IMR-90 (cell line): ENCODE measurements at regions not wholly inside any gene's neighbourhood (a gene's known extent, or its start where the extent isn't known, plus 50 kb on each side); places are given as distances from the start of the nearest gene placed in this dataset.

Experiments
- ATAC-seq: fragments of 200-7000 bp; cut with Tn5 transposase; 2 replicates; pipeline ENCODE4 v1.9.1; 2020; ENCODE audit warnings: low read depth, mild to moderate bottlenecking, moderate library complexity
- BruUV-seq: library from RNA; stranded (reverse); fragments of 400-500 nt; replicated peaks from 2 replicates; lab custom pipeline; 2021; lab: Mats Ljungman, UMichigan
- CTCF ChIA-PET: fragments of 300-600 bp; formaldehyde crosslinking; extraction: SDS; loops from one replicate; lab custom pipeline; 2021; ENCODE audit warnings: antibody characterized with exemption; lab: Yijun Ruan, JAX
- POLR2A ChIA-PET: fragments of 300-600 bp; sonication (Branson Sonifier 250); formaldehyde crosslinking; loops from one replicate; lab custom pipeline; 2022; ENCODE audit warnings: antibody characterized with exemption; ENCODE audit not compliant: unreplicated experiment; lab: Charles Lee
- DNase-seq: peaks from one replicate; pipeline ENCODE4 v3.0.0; 2013
- H2AFZ ChIP-seq: replicated peaks from 2 replicates; pipeline ENCODE3; 2013; ENCODE audit warnings: low read length, mild to moderate bottlenecking; ENCODE audit not compliant: poor library complexity
- H2AK5ac ChIP-seq: 2 replicates; pipeline ENCODE4 v1.6.1; 2013; ENCODE audit warnings: low read depth, low read length, inconsistent platforms
- H2AK9ac ChIP-seq: replicated peaks from 2 replicates; pipeline ENCODE3; 2013; ENCODE audit warnings: mild to moderate bottlenecking, low read depth, low read length, moderate library complexity; ENCODE audit not compliant: poor library complexity
- H2BK120ac ChIP-seq: 2 replicates; pipeline ENCODE4 v1.6.1; 2013; ENCODE audit warnings: low read depth, low read length, inconsistent platforms
- H2BK15ac ChIP-seq: 3 replicates; pipeline ENCODE4 v1.6.1; 2013; ENCODE audit warnings: low read depth, low read length, inconsistent platforms
- H2BK20ac ChIP-seq: 2 replicates; pipeline ENCODE4 v1.6.1; 2013; ENCODE audit warnings: low read depth, mild to moderate bottlenecking, inconsistent platforms, low read length, moderate library complexity
- H2BK5ac ChIP-seq: 2 replicates; pipeline ENCODE4 v1.6.1; 2013; ENCODE audit warnings: mild to moderate bottlenecking, low read depth, low read length, inconsistent platforms; ENCODE audit not compliant: poor library complexity, severe bottlenecking
- H3K14ac ChIP-seq: replicated peaks from 2 replicates; pipeline ENCODE4 v1.6.1; 2013; ENCODE audit warnings: low read depth, low read length, inconsistent platforms
- H3K18ac ChIP-seq: 2 replicates; pipeline ENCODE4 v1.6.1; 2013; ENCODE audit warnings: low read depth, low read length, control low read depth
- H3K23ac ChIP-seq: 2 replicates; pipeline ENCODE4 v1.6.1; 2013; ENCODE audit warnings: low read depth, low read length, inconsistent platforms
- H3K27ac ChIP-seq: 2 replicates; pipeline ENCODE4 v1.5.1; 2013; ENCODE audit warnings: mild to moderate bottlenecking, control low read depth, low read length; ENCODE audit not compliant: insufficient read depth
- H3K27me3 ChIP-seq: 2 replicates; pipeline ENCODE4 v1.6.1; 2013; ENCODE audit warnings: low read length; ENCODE audit not compliant: control insufficient read depth, insufficient read depth
- H3K36me3 ChIP-seq: 2 replicates; pipeline ENCODE4 v1.6.1; 2013; ENCODE audit warnings: low read length, mixed read lengths; ENCODE audit not compliant: control insufficient read depth, insufficient read depth
- H3K4ac ChIP-seq: 2 replicates; pipeline ENCODE4 v1.6.1; 2013; ENCODE audit warnings: low read depth, low read length, inconsistent platforms
- H3K4me1 ChIP-seq: 2 replicates; pipeline ENCODE4 v1.6.1; 2013; ENCODE audit warnings: low read length, mixed read lengths; ENCODE audit not compliant: control insufficient read depth, insufficient read depth
- H3K4me2 ChIP-seq: 2 replicates; pipeline ENCODE4 v1.6.1; 2013; ENCODE audit warnings: low read depth, mild to moderate bottlenecking, control low read depth, low read length, moderate library complexity
- H3K4me3 ChIP-seq: 2 replicates; pipeline ENCODE4 v1.5.1; 2013; ENCODE audit warnings: low read depth, mild to moderate bottlenecking, control low read depth, low read length, moderate library complexity; ENCODE audit not compliant: insufficient read depth
- H3K56ac ChIP-seq: 2 replicates; pipeline ENCODE4 v1.6.1; 2013; ENCODE audit warnings: low read length, inconsistent platforms; ENCODE audit not compliant: insufficient read depth; ENCODE audit errors: extremely low read depth
- H3K79me1 ChIP-seq, 2 experiments: 2 replicates each; pipeline ENCODE4 v1.6.1; 2013; ENCODE audit warnings: low read length in 2 of 2, inconsistent platforms in 1 of 2, low read depth in 1 of 2
- H3K9ac ChIP-seq: 2 replicates; pipeline ENCODE4 v1.6.1; 2013; ENCODE audit warnings: low read depth, low read length, control low read depth
- H3K9me1 ChIP-seq: 2 replicates; pipeline ENCODE4 v1.6.1; 2013; ENCODE audit warnings: low read length, inconsistent platforms; ENCODE audit not compliant: insufficient read depth
- H3K9me3 ChIP-seq: 2 replicates; pipeline ENCODE4 v1.6.1; 2013; ENCODE audit warnings: low read length; ENCODE audit not compliant: control insufficient read depth, insufficient read depth
- H4K20me1 ChIP-seq: 2 replicates; pipeline ENCODE4 v1.6.1; 2013; ENCODE audit warnings: low read length, inconsistent platforms; ENCODE audit not compliant: insufficient read depth
- H4K5ac ChIP-seq: 2 replicates; pipeline ENCODE4 v1.6.1; 2013; ENCODE audit warnings: mild to moderate bottlenecking, low read depth, low read length, control low read depth
- H4K8ac ChIP-seq, 2 experiments: 2 replicates each; pipeline ENCODE4 v1.6.1; 2013; ENCODE audit warnings: low read depth in 2 of 2, low read length in 2 of 2, control low read depth in 1 of 2, inconsistent platforms in 1 of 2
- H4K91ac ChIP-seq: 2 replicates; pipeline ENCODE4 v1.6.1; 2013; ENCODE audit warnings: low read depth, low read length, inconsistent platforms; ENCODE audit not compliant: insufficient read depth
- BHLHE40 ChIP-seq: fragments of 150-350 bp; IDR thresholded peaks from 2 replicates; pipeline ENCODE4 v1.6.1; 2016; ENCODE audit warnings: mild to moderate bottlenecking, low read depth, low read length
- CEBPB ChIP-seq: IDR thresholded peaks from 2 replicates; pipeline ENCODE4 v1.6.1; 2012; ENCODE audit warnings: low read depth, low read length, improper control_type of control experiment
- CHD1 ChIP-seq: IDR thresholded peaks from 2 replicates; pipeline ENCODE4 v1.6.1; 2012; ENCODE audit warnings: low read depth, low read length, improper control_type of control experiment
- FOS ChIP-seq: fragments of 150-350 bp; IDR thresholded peaks from 2 replicates; pipeline ENCODE4 v1.6.1; 2016; ENCODE audit warnings: low read depth, low read length
- MAFK ChIP-seq: IDR thresholded peaks from 2 replicates; pipeline ENCODE4 v1.6.1; 2012; ENCODE audit warnings: low read depth, low read length, improper control_type of control experiment
- MAZ ChIP-seq: IDR thresholded peaks from 2 replicates; pipeline ENCODE4 v1.6.1; 2012; ENCODE audit warnings: low read depth, mild to moderate bottlenecking, low read length, improper control_type of control experiment, moderate library complexity, borderline replicate concordance
- MXI1 ChIP-seq: IDR thresholded peaks from 2 replicates; pipeline ENCODE4 v1.6.1; 2012; ENCODE audit warnings: low read depth, mild to moderate bottlenecking, low read length, moderate library complexity, borderline replicate concordance
- NFE2L2 ChIP-seq: fragments of 150-350 bp; IDR thresholded peaks from 2 replicates; pipeline ENCODE4 v1.6.1; 2016; ENCODE audit warnings: low read depth, mild to moderate bottlenecking, low read length
- POLR2A ChIP-seq: IDR thresholded peaks from 2 replicates; pipeline ENCODE4 v1.6.1; 2012; ENCODE audit warnings: mild to moderate bottlenecking, low read depth, low read length
- RAD21 ChIP-seq: IDR thresholded peaks from 2 replicates; pipeline ENCODE4 v1.6.1; 2012; ENCODE audit warnings: low read length, improper control_type of control experiment
- RCOR1 ChIP-seq: IDR thresholded peaks from 2 replicates; pipeline ENCODE4 v1.6.1; 2012; ENCODE audit warnings: mild to moderate bottlenecking, low read length, improper control_type of control experiment; ENCODE audit not compliant: insufficient replicate concordance
- RFX5 ChIP-seq: IDR thresholded peaks from 2 replicates; pipeline ENCODE4 v1.8.0; 2012; ENCODE audit warnings: low read depth, mild to moderate bottlenecking, low read length, moderate library complexity
- SMC3 ChIP-seq: fragments of 150-350 bp; IDR thresholded peaks from 2 replicates; pipeline ENCODE4 v1.6.1; 2016; ENCODE audit warnings: low read depth, mild to moderate bottlenecking, antibody characterized with exemption, low read length, moderate library complexity
- WGBS, 2 experiments: methylation state at CpG; one replicate each; pipeline versions ENCODE4 v1.1.5 to v1.1.7; 2013; ENCODE audit warnings: missing lambda C conversion rate in 2 of 2; ENCODE audit not compliant: insufficient read length in 1 of 2; ENCODE audit errors: extremely low coverage in 2 of 2; 5-methylcytosine and 5-hydroxymethylcytosine counted together
- dilution Hi-C: fragments of 300-500 bp; cut with HindIII; formaldehyde crosslinking; loops from one replicate; pipeline ENCODE4 v1.14.3; 2018; ENCODE audit warnings: low sequenced_read_pairs; ENCODE audit not compliant: unreplicated experiment
- in situ Hi-C: fragments of 300-500 bp; cut with MboI; formaldehyde crosslinking; loops from 3 replicates; pipeline ENCODE4 v1.14.3; 2019; ENCODE audit warnings: low sequenced_read_pairs, inconsistent platforms, mixed read lengths
- intact Hi-C: fragments of 100-400 bp; cut with micrococcal nuclease; formaldehyde crosslinking; loops from 2 replicates; pipeline ENCODE4 v1.10.0; 2022
- TF ChIP-seq, protein P1 (sequence below): fragments of 150-350 bp; IDR thresholded peaks from 2 replicates; pipeline ENCODE4 v1.6.1; 2016; ENCODE audit warnings: low read depth, mild to moderate bottlenecking, low read length, moderate library complexity, borderline replicate concordance
- TF ChIP-seq, protein P2 (sequence below): conservative IDR thresholded peaks from 2 replicates; pipeline ENCODE4 v1.5.1; 2012; ENCODE audit warnings: mild to moderate bottlenecking, low read depth, low read length, improper control_type of control experiment
- TF ChIP-seq, protein P3 (sequence below): fragments of 150-350 bp; IDR thresholded peaks from 2 replicates; pipeline ENCODE4 v1.6.1; 2017; ENCODE audit warnings: mild to moderate bottlenecking, antibody characterized with exemption, low read length, low read depth

- no CpG with 5 or more reads among the region's 1 CpG for WGBS, 2 experiments
- no peak overlapping the region for H3K4me2 ChIP-seq
- H3K23ac ChIP-seq, result no peak overlapping the region
- H2AFZ ChIP-seq, result no peak overlapping the region
- H3K4ac ChIP-seq, result 0 out of 2 replicates have a peak overlapping the region, but pooled peaks have one; percentile 7
- no peak overlapping the region for H3K14ac ChIP-seq
- no peak for TF ChIP-seq NFE2L2
- no peak for TF ChIP-seq BHLHE40
- TF ChIP-seq RFX5, result no peak
- TF ChIP-seq CHD1, result no peak
- TF ChIP-seq SMC3, result no peak
- TF ChIP-seq MXI1, result no peak
- TF ChIP-seq FOS, result no peak
- TF ChIP-seq RCOR1, result no peak
- TF ChIP-seq MAZ, result no peak
- no peak for TF ChIP-seq CEBPB
- TF ChIP-seq, protein P1, sequence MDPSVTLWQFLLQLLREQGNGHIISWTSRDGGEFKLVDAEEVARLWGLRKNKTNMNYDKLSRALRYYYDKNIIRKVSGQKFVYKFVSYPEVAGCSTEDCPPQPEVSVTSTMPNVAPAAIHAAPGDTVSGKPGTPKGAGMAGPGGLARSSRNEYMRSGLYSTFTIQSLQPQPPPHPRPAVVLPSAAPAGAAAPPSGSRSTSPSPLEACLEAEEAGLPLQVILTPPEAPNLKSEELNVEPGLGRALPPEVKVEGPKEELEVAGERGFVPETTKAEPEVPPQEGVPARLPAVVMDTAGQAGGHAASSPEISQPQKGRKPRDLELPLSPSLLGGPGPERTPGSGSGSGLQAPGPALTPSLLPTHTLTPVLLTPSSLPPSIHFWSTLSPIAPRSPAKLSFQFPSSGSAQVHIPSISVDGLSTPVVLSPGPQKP, result no peak
- no peak for TF ChIP-seq MAFK
- TF ChIP-seq, protein P2, sequence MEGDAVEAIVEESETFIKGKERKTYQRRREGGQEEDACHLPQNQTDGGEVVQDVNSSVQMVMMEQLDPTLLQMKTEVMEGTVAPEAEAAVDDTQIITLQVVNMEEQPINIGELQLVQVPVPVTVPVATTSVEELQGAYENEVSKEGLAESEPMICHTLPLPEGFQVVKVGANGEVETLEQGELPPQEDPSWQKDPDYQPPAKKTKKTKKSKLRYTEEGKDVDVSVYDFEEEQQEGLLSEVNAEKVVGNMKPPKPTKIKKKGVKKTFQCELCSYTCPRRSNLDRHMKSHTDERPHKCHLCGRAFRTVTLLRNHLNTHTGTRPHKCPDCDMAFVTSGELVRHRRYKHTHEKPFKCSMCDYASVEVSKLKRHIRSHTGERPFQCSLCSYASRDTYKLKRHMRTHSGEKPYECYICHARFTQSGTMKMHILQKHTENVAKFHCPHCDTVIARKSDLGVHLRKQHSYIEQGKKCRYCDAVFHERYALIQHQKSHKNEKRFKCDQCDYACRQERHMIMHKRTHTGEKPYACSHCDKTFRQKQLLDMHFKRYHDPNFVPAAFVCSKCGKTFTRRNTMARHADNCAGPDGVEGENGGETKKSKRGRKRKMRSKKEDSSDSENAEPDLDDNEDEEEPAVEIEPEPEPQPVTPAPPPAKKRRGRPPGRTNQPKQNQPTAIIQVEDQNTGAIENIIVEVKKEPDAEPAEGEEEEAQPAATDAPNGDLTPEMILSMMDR, result no peak
- TF ChIP-seq, protein P3, sequence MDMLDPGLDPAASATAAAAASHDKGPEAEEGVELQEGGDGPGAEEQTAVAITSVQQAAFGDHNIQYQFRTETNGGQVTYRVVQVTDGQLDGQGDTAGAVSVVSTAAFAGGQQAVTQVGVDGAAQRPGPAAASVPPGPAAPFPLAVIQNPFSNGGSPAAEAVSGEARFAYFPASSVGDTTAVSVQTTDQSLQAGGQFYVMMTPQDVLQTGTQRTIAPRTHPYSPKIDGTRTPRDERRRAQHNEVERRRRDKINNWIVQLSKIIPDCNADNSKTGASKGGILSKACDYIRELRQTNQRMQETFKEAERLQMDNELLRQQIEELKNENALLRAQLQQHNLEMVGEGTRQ, result no peak
- no peak for TF ChIP-seq POLR2A
- no peak for TF ChIP-seq RAD21
- H4K8ac ChIP-seq, result no peak overlapping the region
- no peaks in the 10 kb centered on the region; the same call in 1 of the 2 replicates for H3K9me1 ChIP-seq
- no peak overlapping the region for H2BK15ac ChIP-seq
- no peak overlapping the region for H4K91ac ChIP-seq
- H2AK5ac ChIP-seq, result no peak overlapping the region
- intact Hi-C loops, result no loop called here
- no peaks in the 10 kb centered on the region for H3K27me3 ChIP-seq
- H3K9ac ChIP-seq, result no peak overlapping the region
- H2BK5ac ChIP-seq, result no peak overlapping the region
- no peaks in the 10 kb centered on the region for H4K20me1 ChIP-seq
- ChIA-PET POLR2A (no interaction called here), CTCF (no interaction called here)
- H3K18ac ChIP-seq, result no peak overlapping the region
- H3K79me1 ChIP-seq, result no peaks in the 10 kb centered on the region; a peak in 1 of 4 replicates
- no peak overlapping the region for H4K5ac ChIP-seq
- no peak overlapping the region for H2BK20ac ChIP-seq
- no peaks in the 10 kb centered on the region for H3K36me3 ChIP-seq
- DNase-seq (no peak), ATAC-seq (no peak)
- peaks cover 2% of the 10 kb centered on the region; the same call in 1 of the 2 replicates for H3K9me3 ChIP-seq
- dilution Hi-C loops, result no loop called here
- no peak overlapping the region for H2BK120ac ChIP-seq
- H2AK9ac ChIP-seq, result no peak overlapping the region
- in situ Hi-C loops, result no loop called here
- H3K4me3 ChIP-seq, result no peak overlapping the region
- H3K4me1 ChIP-seq, result no peaks in the 10 kb centered on the region
- H3K56ac ChIP-seq, result no peak overlapping the region
- no TSS peak for BruUV-seq
- H3K27ac ChIP-seq, result no peak overlapping the region
These were observed 134.4 kb upstream of the SPRY4 start for GRCh38 chr5:142459209-142459608.
